Eye (tissue), 1 donor: ENCODE measurements at regions not wholly inside any gene's neighbourhood (a gene's known extent, or its start where the extent isn't known, plus 50 kb on each side); places are given as distances from the start of the nearest gene placed in this dataset.

Experiments
- DNase-seq: peaks from one replicate; pipeline ENCODE4 v3.0.0-alpha.2; 2015

DNA sequence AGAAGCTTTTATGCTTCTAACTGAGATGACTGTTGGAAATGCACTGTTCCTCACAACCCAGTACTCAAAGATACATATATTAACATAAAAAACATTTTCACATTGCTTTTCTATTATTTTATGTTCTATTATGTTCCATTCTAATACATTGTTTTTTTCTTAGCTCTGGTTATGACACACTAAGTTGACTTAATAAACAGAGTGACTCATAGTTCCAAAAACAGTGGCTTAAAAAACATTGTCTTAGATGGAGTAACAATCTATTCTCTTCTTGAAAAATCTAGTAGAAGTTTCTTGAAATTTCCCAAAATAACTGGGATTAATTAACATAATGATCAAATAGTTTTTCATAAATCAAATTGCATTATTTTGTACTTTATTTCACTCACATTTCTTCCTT is 328.2 kb upstream of the LRATD1 start:
- no peak for DNase-seq

DNA sequence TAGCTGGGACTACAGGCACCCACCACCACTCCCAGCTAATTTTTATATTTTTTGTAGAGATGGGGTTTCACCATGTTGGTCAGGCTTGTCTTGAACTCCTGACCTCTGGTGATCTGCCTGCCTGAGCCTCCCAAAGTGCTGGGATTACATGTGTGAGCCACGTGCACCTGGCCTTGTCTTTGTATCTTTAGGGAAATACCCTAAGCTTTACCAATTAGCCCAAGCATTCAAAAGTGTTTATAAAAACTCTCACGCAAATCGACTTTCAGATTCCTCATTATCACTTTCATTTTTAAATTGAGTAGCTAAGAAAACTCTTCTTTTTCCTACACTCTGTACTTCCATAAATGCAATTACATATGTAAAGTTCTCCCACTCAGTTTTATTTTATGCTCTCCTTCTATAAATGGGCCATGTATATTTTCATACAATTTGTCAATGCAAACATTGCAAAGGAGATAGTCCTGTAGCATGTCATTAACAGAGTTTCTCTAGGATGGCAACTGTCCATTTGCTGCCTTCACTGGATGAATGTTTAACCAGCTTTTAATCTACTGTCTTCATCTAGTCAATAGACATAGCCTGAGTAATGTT is 326.2 kb upstream of the LRATD1 start:
- no peak for DNase-seq

- DNase-seq: peak; percentile 86
Observed at GRCh38 chr2:14313341-14313740, 319.2 kb upstream of the LRATD1 start.

GRCh38 chr2:14316594-14316993 is 315.9 kb upstream of the LRATD1 start:
- DNase-seq: no peak

DNA sequence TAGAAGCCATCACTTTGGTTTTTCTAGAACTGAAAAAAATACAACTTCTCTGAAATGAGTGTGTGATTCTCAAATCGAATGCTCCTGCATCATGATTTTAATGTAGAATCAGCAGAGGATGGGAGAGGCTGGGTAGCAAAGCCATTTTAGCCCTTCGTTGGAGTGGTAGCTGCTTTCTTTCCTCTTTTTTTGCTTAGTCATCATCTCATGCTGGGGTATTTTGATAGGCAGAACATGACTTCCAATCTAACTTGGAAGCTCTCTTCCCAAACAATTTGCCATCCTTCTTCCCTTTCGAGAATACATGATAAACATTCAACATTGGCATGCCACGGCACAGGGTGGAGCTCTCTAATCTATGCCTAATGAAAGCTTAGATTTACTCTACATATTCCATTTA is 311.2 kb upstream of the LRATD1 start:
- DNase-seq: no peak

DNA sequence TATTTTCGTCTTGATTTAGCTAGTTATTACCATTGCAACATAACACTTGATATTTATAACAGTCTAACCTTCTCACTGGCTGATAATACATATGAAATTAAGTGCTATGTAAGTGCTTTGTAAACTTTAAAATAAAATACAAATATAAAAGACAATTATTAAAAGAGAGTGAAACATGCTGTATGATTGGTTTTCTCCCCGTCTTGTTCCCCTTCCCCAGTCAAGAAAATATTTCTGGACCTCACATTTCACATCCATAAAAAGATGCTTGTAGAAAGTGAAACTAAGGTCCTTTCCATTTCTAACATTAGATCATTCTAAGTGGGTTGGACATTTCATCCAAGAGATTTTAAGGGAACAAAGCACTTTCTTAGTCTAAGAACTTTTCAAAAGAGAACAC is 310.2 kb upstream of the LRATD1 start:
- DNase-seq: no peak

DNA sequence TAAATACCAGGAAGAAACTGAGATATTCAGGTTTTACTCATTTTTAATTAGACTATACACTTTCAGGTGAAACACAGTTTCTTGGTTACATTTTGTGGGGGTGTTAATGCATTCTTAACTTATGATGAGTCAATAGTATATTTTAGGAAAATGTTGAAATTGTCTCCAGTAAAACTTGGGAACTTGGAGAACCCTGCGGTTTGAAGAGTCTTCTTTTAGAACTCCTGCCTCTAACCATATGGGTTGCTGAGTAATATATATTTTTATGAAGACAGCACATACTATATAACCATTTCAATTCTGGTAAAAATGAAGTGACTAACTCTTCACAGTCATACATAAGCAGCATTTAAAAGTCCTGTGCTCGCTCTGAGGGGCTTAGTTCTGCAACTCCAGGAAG is 308.2 kb upstream of the LRATD1 start:
- DNase-seq: no peak

GRCh38 chr2:14330884-14331283 is 301.6 kb upstream of the LRATD1 start:
- DNase-seq: no peak

GRCh38 chr2:14336759-14337382 is 295.6 kb upstream of the LRATD1 start:
- no peak for DNase-seq

DNA sequence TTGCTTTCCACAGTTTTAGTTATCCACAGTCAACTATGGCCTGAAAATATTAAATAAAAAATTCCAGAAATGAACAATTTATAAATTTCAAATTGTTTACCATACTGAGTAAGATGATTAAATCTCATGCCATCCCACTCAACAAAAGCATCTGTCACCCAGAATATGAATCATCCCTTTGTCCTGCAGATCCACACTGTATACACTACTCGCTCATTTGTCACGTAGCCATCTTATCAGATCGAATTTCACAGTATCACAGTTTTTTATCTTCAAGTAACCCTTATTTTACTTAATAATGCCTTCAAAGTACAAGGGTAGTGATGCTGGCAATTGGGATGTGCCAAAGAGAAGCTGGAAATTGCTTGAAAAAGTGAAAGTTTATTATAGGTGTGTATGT is 291.8 kb upstream of the LRATD1 start:
- DNase-seq: no peak

- DNase-seq: no peak
Observed at GRCh38 chr2:14342313-14342712, 290.2 kb upstream of the LRATD1 start.

GRCh38 chr2:14344355-14344754 is 288.2 kb upstream of the LRATD1 start:
- no peak for DNase-seq

- no peak for DNase-seq
Observed at GRCh38 chr2:14348247-14348646, 284.3 kb upstream of the LRATD1 start.

GRCh38 chr2:14350856-14351255 is 281.7 kb upstream of the LRATD1 start:
- DNase-seq: no peak

DNA sequence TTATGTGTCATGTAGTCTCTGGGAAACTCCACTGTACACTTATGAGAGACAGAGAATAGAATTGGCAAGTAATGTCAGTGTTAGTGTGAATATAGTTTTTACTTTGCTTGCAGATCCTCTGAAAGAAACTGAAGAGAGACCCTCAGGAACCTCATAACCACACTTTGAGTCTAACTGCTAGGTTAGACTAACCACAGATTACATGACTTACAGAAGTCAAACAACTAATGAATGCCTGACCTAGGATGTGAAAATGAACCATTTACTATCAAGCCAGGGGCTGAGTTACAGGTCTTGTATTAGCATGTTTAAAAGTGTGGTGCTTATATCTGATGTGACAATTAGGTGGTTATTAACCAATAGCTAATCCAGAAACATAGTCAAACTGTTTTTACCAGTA is 280.4 kb upstream of the LRATD1 start:
- DNase-seq: no peak

- DNase-seq: no peak
Observed at GRCh38 chr2:14354231-14354630, 278.3 kb upstream of the LRATD1 start.

- no peak for DNase-seq
Observed at GRCh38 chr2:14355102-14355501, 277.4 kb upstream of the LRATD1 start.

DNA sequence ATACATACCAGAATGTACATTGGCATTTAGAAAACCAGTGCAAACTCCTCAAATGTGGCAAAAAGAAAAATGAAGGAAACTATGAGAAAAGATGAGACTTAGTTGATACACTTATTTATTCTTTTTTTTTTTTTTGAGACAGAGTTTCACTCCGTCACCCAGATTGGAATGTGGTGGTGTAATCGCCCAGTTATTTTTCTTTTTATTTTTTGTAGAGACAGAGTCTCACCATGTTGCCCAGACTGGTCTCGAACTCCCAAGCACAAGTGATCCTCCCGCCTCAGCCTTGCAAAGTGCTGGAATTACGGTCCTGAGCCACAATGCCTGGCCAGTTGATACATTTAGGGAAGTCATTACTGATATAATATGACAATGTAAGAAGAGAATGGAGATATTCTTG is 274.2 kb upstream of the LRATD1 start:
- DNase-seq: no peak

- DNase-seq: no peak
Observed at GRCh38 chr2:14358774-14359173, 273.7 kb upstream of the LRATD1 start.

DNA sequence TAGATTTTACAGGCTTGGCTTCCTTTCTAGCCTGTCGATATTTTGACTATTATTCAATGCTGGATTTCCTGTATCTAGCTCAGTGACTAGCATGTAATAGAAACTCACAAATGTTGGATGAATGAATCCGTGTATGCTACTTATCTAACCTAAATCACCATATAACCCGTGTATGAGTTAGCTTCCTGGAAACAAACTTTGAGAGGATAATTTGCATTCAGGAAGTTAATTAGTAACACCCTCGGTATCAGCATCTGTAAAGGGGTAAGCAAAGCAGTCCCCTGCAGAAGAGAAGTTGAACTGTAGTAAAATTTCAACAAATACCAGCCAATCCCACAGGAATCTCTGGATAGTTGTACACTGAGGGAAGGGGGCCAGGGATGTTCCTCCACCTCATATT is 269.4 kb upstream of the LRATD1 start:
- no peak for DNase-seq

GRCh38 chr2:14363976-14364375 is 268.5 kb upstream of the LRATD1 start:
- no peak for DNase-seq

DNA sequence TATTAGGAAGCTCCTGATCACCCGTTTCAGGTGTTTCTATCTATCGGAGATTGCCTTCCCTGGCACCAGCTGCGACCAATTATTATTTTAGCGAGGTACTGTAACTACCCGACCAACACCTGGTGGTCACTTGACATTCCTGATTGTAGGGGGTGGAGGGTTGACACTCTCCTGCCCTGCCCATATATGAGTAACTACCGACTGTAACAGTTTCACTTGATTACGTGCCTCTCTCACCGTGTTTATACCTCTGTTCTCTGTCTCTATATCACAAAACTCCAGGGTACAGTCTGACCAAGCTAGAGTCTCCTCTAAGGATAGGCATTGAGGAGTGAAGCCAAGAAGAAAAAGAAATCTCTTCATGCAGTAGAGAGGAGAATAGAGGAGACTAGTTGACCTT is 268.0 kb upstream of the LRATD1 start:
- DNase-seq: no peak

- DNase-seq: peak; percentile 37
Observed at GRCh38 chr2:14385043-14385442, 247.5 kb upstream of the LRATD1 start.

GRCh38 chr2:14387332-14387731 is 245.2 kb upstream of the LRATD1 start:
- DNase-seq: no peak

- no peak for DNase-seq
Observed at GRCh38 chr2:14388724-14389123, 243.8 kb upstream of the LRATD1 start.
